ENCODE measurements at regions not wholly inside any gene's neighbourhood (a gene's known extent, or its start where the extent isn't known, plus 50 kb on each side); places are given as distances from the start of the nearest gene placed in this dataset.

DNA sequence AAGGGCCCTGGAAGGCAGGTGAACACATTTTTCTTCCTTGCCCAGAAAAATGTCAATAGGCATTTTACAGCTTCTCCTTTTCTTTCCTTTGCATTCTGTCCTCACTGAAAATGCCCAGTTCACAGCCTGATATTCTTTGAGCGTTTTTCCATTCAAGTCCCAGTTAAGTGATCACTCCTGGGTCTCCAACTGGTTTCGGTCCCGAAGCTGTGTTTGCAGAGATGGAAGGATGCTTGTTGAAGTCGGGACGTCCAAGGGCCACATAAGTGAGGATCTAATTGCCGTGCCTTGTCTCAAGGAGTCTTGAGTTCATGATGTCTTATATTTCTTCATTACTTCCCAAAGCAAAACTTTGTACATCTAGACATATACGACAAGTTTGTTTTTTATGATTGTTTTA, 208.7 kb upstream of the PRKCQ start:
- no peak for FAIRE-seq
- H3K9me1 ChIP-seq (ENCODE audit: control insufficient read depth, insufficient read depth, low read length): no peaks in the 10 kb centered on the region
- ChIA-PET CTCF (ENCODE audit: low intra/inter-chr PET ratio) (no interaction called here), POLR2A (interaction anchor here (0.8 kb wide), 1 partner anchor 225 kb away, joined by 3 read pairs; no protein-coding TSS in a partner anchor)
- no peaks in the 10 kb centered on the region for H4K20me1 ChIP-seq (replicated peaks; ENCODE audit: control insufficient read depth, insufficient read depth, low read length)
- no peak overlapping the region for H3K27ac ChIP-seq (ENCODE audit: extremely low read depth, low read depth, low read length)
- no TSS peak for BruUV-seq (replicated peaks)
- H3K9ac ChIP-seq (ENCODE audit: insufficient read depth in 1 of 2, low read depth in 2 of 2, low read length in 2 of 2): no peak overlapping the region
- no peak overlapping the region for H2AFZ ChIP-seq (ENCODE audit: low read depth, low read length)
- no peak for DNase-seq (ENCODE audit: extremely low read depth in 1 of 4, low spot score in 3 of 4)
- no peak for ATAC-seq
- no peaks in the 10 kb centered on the region for H3K36me3 ChIP-seq (ENCODE audit: control insufficient read depth, insufficient read depth, low read length)
- no peak overlapping the region for H3K4me3 ChIP-seq
- no peaks in the 10 kb centered on the region for H3K79me2 ChIP-seq (ENCODE audit: control insufficient read depth, insufficient read depth, low read length)
- in situ Hi-C loops (cut with MboI): no loop called here
- intact Hi-C loops (cut with micrococcal nuclease): no loop called here
- peaks cover 11 to 19% of the 10 kb centered on the region in 2 experiments; a peak in 4 of 5 replicates for H3K27me3 ChIP-seq (ENCODE audit: control insufficient read depth in 2 of 2, insufficient read depth in 2 of 2, low read length in 2 of 2)
- 0% methylated on average over 7 of the region's 7 CpGs for WGBS (ENCODE audit: insufficient coverage, low coverage, missing lambda C conversion rate)
- H3K4me1 ChIP-seq (replicated peaks in 1 of 2; ENCODE audit: control insufficient read depth in 2 of 2, insufficient read depth in 2 of 2, low read length in 2 of 2): no peaks in the 10 kb centered on the region
- no peak overlapping the region for H3K4me2 ChIP-seq (ENCODE audit: insufficient read depth, low read length)
- no peaks in the 10 kb centered on the region for H3K9me3 ChIP-seq (replicated peaks; ENCODE audit: control insufficient read depth, insufficient read depth, low read depth, low read length)
- TF ChIP-seq RFX1 (IDR thresholded peaks at IDR 0.05): no peak
- no peak for TF ChIP-seq EWSR1 (IDR thresholded peaks at IDR 0.05; ENCODE audit: borderline replicate concordance, low read depth, partially characterized antibody)
- TF ChIP-seq MEIS2 (IDR thresholded peaks at IDR 0.05; ENCODE audit: partially characterized antibody): no peak
- no peak for TF ChIP-seq HSF4 (CRISPR knock-in tag; IDR thresholded peaks at IDR 0.05; ENCODE audit: borderline replicate concordance)
- no peak for TF ChIP-seq PYGO2 (tag; IDR thresholded peaks at IDR 0.05)
- TF ChIP-seq CREBBP (IDR thresholded peaks at IDR 0.05; ENCODE audit: low read depth, low read length): no peak
- no peak for TF ChIP-seq SRSF3 (IDR thresholded peaks at IDR 0.05; ENCODE audit: insufficient read depth, low read length)
- TF ChIP-seq NR4A1 (CRISPR knock-in tag; IDR thresholded peaks at IDR 0.05): no peak
- TF ChIP-seq NR4A1 (tag; IDR thresholded peaks at IDR 0.05): no peak
- TF ChIP-seq PPARD (CRISPR knock-in tag; IDR thresholded peaks at IDR 0.05): no peak
- no peak for TF ChIP-seq TRIM24 (IDR thresholded peaks at IDR 0.05)
- TF ChIP-seq, protein P1, sequence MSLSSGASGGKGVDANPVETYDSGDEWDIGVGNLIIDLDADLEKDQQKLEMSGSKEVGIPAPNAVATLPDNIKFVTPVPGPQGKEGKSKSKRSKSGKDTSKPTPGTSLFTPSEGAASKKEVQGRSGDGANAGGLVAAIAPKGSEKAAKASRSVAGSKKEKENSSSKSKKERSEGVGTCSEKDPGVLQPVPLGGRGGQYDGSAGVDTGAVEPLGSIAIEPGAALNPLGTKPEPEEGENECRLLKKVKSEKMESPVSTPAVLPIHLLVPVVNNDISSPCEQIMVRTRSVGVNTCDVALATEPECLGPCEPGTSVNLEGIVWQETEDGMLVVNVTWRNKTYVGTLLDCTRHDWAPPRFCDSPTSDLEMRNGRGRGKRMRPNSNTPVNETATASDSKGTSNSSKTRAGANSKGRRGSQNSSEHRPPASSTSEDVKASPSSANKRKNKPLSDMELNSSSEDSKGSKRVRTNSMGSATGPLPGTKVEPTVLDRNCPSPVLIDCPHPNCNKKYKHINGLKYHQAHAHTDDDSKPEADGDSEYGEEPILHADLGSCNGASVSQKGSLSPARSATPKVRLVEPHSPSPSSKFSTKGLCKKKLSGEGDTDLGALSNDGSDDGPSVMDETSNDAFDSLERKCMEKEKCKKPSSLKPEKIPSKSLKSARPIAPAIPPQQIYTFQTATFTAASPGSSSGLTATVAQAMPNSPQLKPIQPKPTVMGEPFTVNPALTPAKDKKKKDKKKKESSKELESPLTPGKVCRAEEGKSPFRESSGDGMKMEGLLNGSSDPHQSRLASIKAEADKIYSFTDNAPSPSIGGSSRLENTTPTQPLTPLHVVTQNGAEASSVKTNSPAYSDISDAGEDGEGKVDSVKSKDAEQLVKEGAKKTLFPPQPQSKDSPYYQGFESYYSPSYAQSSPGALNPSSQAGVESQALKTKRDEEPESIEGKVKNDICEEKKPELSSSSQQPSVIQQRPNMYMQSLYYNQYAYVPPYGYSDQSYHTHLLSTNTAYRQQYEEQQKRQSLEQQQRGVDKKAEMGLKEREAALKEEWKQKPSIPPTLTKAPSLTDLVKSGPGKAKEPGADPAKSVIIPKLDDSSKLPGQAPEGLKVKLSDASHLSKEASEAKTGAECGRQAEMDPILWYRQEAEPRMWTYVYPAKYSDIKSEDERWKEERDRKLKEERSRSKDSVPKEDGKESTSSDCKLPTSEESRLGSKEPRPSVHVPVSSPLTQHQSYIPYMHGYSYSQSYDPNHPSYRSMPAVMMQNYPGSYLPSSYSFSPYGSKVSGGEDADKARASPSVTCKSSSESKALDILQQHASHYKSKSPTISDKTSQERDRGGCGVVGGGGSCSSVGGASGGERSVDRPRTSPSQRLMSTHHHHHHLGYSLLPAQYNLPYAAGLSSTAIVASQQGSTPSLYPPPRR (CRISPR knock-in tag; IDR thresholded peaks at IDR 0.05; ENCODE audit: borderline replicate concordance): no peak
- no peak for TF ChIP-seq RBM22 (IDR thresholded peaks at IDR 0.05; ENCODE audit: low read depth, low read length, poor library complexity, severe bottlenecking)
- TF ChIP-seq NFIC (IDR thresholded peaks at IDR 0.05): no peak
- TF ChIP-seq, protein P2, sequence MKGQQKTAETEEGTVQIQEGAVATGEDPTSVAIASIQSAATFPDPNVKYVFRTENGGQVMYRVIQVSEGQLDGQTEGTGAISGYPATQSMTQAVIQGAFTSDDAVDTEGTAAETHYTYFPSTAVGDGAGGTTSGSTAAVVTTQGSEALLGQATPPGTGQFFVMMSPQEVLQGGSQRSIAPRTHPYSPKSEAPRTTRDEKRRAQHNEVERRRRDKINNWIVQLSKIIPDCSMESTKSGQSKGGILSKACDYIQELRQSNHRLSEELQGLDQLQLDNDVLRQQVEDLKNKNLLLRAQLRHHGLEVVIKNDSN (CRISPR knock-in tag; IDR thresholded peaks at IDR 0.05): no peak
- no peak for TF ChIP-seq MYNN (IDR thresholded peaks at IDR 0.05)
- TF ChIP-seq MYNN (CRISPR knock-in tag; IDR thresholded peaks at IDR 0.05): no peak
- TF ChIP-seq, protein P3, sequence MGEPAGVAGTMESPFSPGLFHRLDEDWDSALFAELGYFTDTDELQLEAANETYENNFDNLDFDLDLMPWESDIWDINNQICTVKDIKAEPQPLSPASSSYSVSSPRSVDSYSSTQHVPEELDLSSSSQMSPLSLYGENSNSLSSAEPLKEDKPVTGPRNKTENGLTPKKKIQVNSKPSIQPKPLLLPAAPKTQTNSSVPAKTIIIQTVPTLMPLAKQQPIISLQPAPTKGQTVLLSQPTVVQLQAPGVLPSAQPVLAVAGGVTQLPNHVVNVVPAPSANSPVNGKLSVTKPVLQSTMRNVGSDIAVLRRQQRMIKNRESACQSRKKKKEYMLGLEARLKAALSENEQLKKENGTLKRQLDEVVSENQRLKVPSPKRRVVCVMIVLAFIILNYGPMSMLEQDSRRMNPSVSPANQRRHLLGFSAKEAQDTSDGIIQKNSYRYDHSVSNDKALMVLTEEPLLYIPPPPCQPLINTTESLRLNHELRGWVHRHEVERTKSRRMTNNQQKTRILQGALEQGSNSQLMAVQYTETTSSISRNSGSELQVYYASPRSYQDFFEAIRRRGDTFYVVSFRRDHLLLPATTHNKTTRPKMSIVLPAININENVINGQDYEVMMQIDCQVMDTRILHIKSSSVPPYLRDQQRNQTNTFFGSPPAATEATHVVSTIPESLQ (CRISPR knock-in tag; IDR thresholded peaks at IDR 0.05): no peak
- no peak for TF ChIP-seq HCFC1 (IDR thresholded peaks at IDR 0.05; ENCODE audit: low read depth, low read length)
